ENCODE measurements at regions not wholly inside any gene's neighbourhood (a gene's known extent, or its start where the extent isn't known, plus 50 kb on each side); places are given as distances from the start of the nearest gene placed in this dataset.

GRCh38 chr4:71862315-71862714 is 78.4 kb upstream of the GC start:
- TF ChIP-seq CTCF (IDR thresholded peaks at IDR 0.05 in 2 of 3, conservative IDR thresholded peaks at IDR 0.05 in 1 of 3; ENCODE audit: borderline replicate concordance in 1 of 3, insufficient read depth in 1 of 3, low read depth in 2 of 3, low read length in 2 of 3) (no peak), CBX3 (IDR thresholded peaks at IDR 0.05; ENCODE audit: low read depth) (no peak), JUND (IDR thresholded peaks at IDR 0.05) (no peak), POLR2A (IDR thresholded peaks at IDR 0.05; ENCODE audit: borderline replicate concordance, extremely low read depth, insufficient read depth, insufficient read length) (no peak), SP1 (IDR thresholded peaks at IDR 0.05; ENCODE audit: low read depth) (no peak)

Data from HCT116 (cell line).